ENCODE measurements at regions not wholly inside any gene's neighbourhood (a gene's known extent, or its start where the extent isn't known, plus 50 kb on each side); places are given as distances from the start of the nearest gene placed in this dataset.

- TF ChIP-seq KDM5A (IDR thresholded peaks at IDR 0.05; ENCODE audit: low read length) (no peak), CHD1 (IDR thresholded peaks at IDR 0.05; ENCODE audit: low read depth, low read length) (no peak), YY1 (IDR thresholded peaks at IDR 0.05; ENCODE audit: low read depth, low read length) (no peak), SAP30 (IDR thresholded peaks at IDR 0.05; ENCODE audit: insufficient read depth, insufficient replicate concordance, low read length) (no peak), TCF12 (IDR thresholded peaks at IDR 0.05; ENCODE audit: low read depth, low read length) (no peak), TAF1 (IDR thresholded peaks at IDR 0.05; ENCODE audit: low read depth, low read length) (no peak), TAF7 (optimal IDR thresholded peaks at IDR 0.05; ENCODE audit: borderline replicate concordance, low read depth, low read length) (no peak), EGR1 (IDR thresholded peaks at IDR 0.05; ENCODE audit: borderline replicate concordance, low read depth, low read length) (no peak), TBP (IDR thresholded peaks at IDR 0.05; ENCODE audit: low read depth, low read length) (no peak), POU5F1 (IDR thresholded peaks at IDR 0.05; ENCODE audit: low read depth, low read length) (no peak), CHD2 (IDR thresholded peaks at IDR 0.05; ENCODE audit: low read length) (no peak), CBX5 (IDR thresholded peaks at IDR 0.05; ENCODE audit: low read depth, low read length) (no peak), USF2 (IDR thresholded peaks at IDR 0.05; ENCODE audit: low read length) (no peak), NRF1 (IDR thresholded peaks at IDR 0.05; ENCODE audit: low read depth, low read length) (no peak), CREB1 (IDR thresholded peaks at IDR 0.05) (no peak)
- TF ChIP-seq, protein P1, sequence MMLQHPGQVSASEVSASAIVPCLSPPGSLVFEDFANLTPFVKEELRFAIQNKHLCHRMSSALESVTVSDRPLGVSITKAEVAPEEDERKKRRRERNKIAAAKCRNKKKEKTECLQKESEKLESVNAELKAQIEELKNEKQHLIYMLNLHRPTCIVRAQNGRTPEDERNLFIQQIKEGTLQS (IDR thresholded peaks at IDR 0.05; ENCODE audit: insufficient read depth, low read depth, low read length), result no peak
- TF ChIP-seq, protein P2, sequence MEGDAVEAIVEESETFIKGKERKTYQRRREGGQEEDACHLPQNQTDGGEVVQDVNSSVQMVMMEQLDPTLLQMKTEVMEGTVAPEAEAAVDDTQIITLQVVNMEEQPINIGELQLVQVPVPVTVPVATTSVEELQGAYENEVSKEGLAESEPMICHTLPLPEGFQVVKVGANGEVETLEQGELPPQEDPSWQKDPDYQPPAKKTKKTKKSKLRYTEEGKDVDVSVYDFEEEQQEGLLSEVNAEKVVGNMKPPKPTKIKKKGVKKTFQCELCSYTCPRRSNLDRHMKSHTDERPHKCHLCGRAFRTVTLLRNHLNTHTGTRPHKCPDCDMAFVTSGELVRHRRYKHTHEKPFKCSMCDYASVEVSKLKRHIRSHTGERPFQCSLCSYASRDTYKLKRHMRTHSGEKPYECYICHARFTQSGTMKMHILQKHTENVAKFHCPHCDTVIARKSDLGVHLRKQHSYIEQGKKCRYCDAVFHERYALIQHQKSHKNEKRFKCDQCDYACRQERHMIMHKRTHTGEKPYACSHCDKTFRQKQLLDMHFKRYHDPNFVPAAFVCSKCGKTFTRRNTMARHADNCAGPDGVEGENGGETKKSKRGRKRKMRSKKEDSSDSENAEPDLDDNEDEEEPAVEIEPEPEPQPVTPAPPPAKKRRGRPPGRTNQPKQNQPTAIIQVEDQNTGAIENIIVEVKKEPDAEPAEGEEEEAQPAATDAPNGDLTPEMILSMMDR (IDR thresholded peaks at IDR 0.05; ENCODE audit: control extremely low read depth in 1 of 3, insufficient read depth in 1 of 3, low read depth in 1 of 3, low read length in 3 of 3), result no peak
Observed at GRCh38 chr18:34448662-34449061, 223.9 kb upstream of the NOL4 start (continued).
